Bronchial epithelial cell (primary cell): ENCODE measurements at regions not wholly inside any gene's neighbourhood (a gene's known extent, or its start where the extent isn't known, plus 50 kb on each side); places are given as distances from the start of the nearest gene placed in this dataset.

Experiments
- DNase-seq: peaks from one replicate; pipeline ENCODE4 v3.0.0-alpha.2; 2010; ENCODE audit warnings: low read depth
- FAIRE-seq: peaks from 2 replicates; lab custom pipeline; 2011; peaks lifted over from hg19 to GRCh38; lab: Jason Lieb, UNC
- H3K27me3 ChIP-seq: 2 replicates; pipeline ENCODE4 v1.5.1; 2011; ENCODE audit warnings: low read length; ENCODE audit not compliant: control insufficient read depth, insufficient read depth
- H3K36me3 ChIP-seq: 2 replicates; pipeline ENCODE4 v1.5.1; 2011; ENCODE audit warnings: low read length; ENCODE audit not compliant: control insufficient read depth, insufficient read depth
- H3K4me3 ChIP-seq: 2 replicates; pipeline ENCODE4 v1.5.1; 2011; ENCODE audit warnings: mild to moderate bottlenecking, low read depth, low read length, control low read depth
- TF ChIP-seq, protein P1 (sequence below): IDR thresholded peaks from 2 replicates; pipeline ENCODE4 v1.5.1; 2011; ENCODE audit warnings: mild to moderate bottlenecking, moderate library complexity, low read length, control low read depth, inconsistent platforms; ENCODE audit not compliant: insufficient read depth, severe bottlenecking

- no peaks in the 10 kb centered on the region for H3K27me3 ChIP-seq
- no peaks in the 10 kb centered on the region for H3K36me3 ChIP-seq
- FAIRE-seq, result no peak
- TF ChIP-seq, protein P1, sequence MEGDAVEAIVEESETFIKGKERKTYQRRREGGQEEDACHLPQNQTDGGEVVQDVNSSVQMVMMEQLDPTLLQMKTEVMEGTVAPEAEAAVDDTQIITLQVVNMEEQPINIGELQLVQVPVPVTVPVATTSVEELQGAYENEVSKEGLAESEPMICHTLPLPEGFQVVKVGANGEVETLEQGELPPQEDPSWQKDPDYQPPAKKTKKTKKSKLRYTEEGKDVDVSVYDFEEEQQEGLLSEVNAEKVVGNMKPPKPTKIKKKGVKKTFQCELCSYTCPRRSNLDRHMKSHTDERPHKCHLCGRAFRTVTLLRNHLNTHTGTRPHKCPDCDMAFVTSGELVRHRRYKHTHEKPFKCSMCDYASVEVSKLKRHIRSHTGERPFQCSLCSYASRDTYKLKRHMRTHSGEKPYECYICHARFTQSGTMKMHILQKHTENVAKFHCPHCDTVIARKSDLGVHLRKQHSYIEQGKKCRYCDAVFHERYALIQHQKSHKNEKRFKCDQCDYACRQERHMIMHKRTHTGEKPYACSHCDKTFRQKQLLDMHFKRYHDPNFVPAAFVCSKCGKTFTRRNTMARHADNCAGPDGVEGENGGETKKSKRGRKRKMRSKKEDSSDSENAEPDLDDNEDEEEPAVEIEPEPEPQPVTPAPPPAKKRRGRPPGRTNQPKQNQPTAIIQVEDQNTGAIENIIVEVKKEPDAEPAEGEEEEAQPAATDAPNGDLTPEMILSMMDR, result no peak
- no peak overlapping the region for H3K4me3 ChIP-seq
- no peak for DNase-seq
Measured at GRCh38 chr5:61815339-61815738, 483.3 kb downstream of the ZSWIM6 start.

DNA sequence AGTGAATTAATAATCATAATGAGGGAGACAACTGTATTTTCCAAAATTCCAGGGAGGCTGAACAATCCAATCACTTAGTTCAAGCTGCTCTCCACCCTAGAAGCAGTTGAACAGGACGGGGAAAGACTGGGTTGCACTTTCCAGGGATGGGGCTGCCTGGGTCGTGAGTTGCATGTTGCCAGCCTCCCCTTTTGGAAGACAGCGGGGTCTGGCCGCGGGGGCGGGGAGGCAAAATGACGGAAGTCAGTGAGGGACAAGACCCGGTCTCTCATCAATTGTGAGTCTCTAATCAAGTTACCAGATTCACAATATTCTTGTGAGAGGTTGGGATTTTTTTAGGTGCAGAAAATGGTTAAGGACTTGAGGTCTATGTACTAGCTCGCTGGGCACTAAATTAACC, 484.1 kb downstream of the ZSWIM6 start:
- Histone ChIP-seq H3K4me3 (no peak overlapping the region), H3K27me3 (no peaks in the 10 kb centered on the region), H3K36me3 (no peaks in the 10 kb centered on the region)
- DNase-seq, result no peak
- TF ChIP-seq, protein P1, result no peak
- FAIRE-seq, result no peak

DNA sequence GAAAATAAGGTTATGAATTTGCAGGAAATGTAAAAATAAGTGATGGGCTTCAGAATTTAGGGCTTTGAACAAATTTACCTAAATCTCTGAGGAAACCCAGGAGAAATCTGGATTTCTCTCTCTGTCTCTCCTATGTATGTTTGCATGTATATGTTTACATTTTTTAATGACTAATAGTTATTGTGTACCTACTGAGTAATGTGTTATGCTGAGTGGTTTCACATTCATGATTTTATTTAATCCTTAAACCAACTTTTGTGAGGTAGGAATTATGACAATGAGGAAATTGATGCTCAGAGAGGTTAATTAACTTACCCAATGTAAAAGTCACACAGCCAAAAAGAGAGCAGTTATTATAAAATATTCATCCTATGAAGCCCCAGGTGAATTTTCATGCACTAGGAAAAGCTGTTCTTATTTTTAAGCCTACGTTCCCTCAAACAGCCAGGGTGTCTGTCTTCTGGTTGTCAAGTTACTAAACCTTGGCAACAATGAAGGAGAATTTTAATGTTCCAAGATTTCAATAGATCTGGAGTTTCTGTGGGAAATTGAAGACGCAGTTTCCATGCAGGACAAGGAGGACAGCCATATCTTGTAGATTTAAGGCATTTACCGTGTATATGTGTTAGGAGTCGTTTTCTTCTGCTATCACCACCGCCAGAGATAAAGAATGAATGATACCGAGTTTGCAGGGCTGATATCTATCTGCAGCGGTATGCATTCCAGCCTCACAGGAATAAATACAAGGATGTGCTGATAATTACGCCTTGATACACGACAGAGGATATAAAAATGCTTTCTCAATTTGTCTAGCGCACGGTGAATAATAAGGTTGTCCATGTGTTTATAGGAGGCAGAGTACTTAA, 484.8 kb downstream of the ZSWIM6 start:
- no peak for FAIRE-seq
- TF ChIP-seq, protein P1, result no peak
- Histone ChIP-seq H3K27me3 (no peaks in the 10 kb centered on the region), H3K36me3 (no peaks in the 10 kb centered on the region), H3K4me3 (no peak overlapping the region)
- peak; percentile 80 for DNase-seq

GRCh38 chr5:61817472-61818326, 485.6 kb downstream of the ZSWIM6 start:
- FAIRE-seq (peak; percentile 28), DNase-seq (peak; percentile 86)
- H3K4me3 ChIP-seq, result no peak overlapping the region
- H3K36me3 ChIP-seq, result no peaks in the 10 kb centered on the region
- TF ChIP-seq, protein P1, result peak; percentile 57
- H3K27me3 ChIP-seq, result no peaks in the 10 kb centered on the region

DNA sequence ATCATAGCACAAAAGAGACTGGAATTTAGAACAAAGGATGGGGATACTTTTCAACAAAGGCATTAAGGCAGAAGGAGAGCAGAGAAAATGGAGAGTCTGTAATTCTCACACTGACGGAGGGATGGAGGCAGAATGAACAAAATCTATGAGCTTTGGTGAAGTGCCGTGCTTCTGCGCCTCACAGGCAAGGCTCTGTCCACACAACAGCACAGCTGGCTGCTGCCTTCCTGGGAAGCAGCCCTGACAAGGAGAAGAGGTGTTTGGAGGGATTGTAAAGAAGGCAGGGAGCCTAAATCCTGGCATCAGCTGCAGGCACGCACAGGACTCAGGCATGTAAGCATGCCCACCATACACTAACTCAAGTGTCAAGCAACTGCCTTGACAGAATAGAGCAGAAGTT, 485.2 kb upstream of the KIF2A start:
- H3K36me3 ChIP-seq, result no peaks in the 10 kb centered on the region
- FAIRE-seq, result no peak
- TF ChIP-seq, protein P1, result no peak

More for the DNA sequence above, 485.2 kb upstream of the KIF2A start:
- Histone ChIP-seq H3K4me3 (no peak overlapping the region), H3K27me3 (no peaks in the 10 kb centered on the region)
- DNase-seq, result no peak
